ENCODE measurements at regions not wholly inside any gene's neighbourhood (a gene's known extent, or its start where the extent isn't known, plus 50 kb on each side); places are given as distances from the start of the nearest gene placed in this dataset.

DNA sequence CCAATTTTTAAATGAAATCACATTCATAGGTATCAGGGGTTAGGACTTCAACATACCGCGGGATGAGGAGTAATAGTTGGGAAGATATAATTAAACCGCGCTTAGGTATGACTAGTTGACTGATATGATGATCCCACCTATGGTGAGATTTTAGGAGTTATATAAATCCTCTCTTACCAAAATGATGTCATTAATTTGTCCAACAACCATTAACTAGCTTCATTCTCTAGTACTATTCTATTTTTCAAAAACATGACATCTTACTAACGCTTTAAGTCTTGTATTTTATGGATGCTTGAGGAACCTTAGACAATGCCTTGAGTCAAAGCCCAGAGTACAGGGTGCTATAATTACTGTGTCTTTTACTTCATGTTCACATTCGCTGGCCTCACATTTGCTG lies 59.6 kb upstream of the PIK3R1 start:
- no peaks in the 10 kb centered on the region for H3K9me3 Mint-ChIP-seq
- peaks cover 12% of the 10 kb centered on the region for H3K4me1 Mint-ChIP-seq
- TF ChIP-seq, protein P1, sequence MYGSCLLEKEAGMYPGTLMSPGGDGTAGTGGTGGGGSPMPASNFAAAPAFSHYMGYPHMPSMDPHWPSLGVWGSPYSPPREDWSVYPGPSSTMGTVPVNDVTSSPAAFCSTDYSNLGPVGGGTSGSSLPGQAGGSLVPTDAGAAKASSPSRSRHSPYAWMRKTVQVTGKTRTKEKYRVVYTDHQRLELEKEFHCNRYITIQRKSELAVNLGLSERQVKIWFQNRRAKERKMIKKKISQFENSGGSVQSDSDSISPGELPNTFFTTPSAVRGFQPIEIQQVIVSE (CRISPR knock-in tag; IDR thresholded peaks at IDR 0.05; ENCODE audit: borderline replicate concordance) = no peak
- TF ChIP-seq CBFB (CRISPR knock-in tag; IDR thresholded peaks at IDR 0.05; ENCODE audit: low read depth) (no peak), NFATC4 (CRISPR knock-in tag; IDR thresholded peaks at IDR 0.05) (no peak), TEAD1 (CRISPR knock-in tag; IDR thresholded peaks at IDR 0.05) (no peak), NFYB (CRISPR knock-in tag; conservative IDR thresholded peaks at IDR 0.05; ENCODE audit: low read depth) (no peak), HMGA2 (CRISPR knock-in tag; IDR thresholded peaks at IDR 0.05) (no peak), ZBTB21 (CRISPR knock-in tag; IDR thresholded peaks at IDR 0.05; ENCODE audit: borderline replicate concordance) (no peak), ZNF219 (CRISPR knock-in tag; IDR thresholded peaks at IDR 0.05; ENCODE audit: borderline replicate concordance) (no peak), JUN (CRISPR knock-in tag; IDR thresholded peaks at IDR 0.05) (no peak)
- TF ChIP-seq, protein P2, sequence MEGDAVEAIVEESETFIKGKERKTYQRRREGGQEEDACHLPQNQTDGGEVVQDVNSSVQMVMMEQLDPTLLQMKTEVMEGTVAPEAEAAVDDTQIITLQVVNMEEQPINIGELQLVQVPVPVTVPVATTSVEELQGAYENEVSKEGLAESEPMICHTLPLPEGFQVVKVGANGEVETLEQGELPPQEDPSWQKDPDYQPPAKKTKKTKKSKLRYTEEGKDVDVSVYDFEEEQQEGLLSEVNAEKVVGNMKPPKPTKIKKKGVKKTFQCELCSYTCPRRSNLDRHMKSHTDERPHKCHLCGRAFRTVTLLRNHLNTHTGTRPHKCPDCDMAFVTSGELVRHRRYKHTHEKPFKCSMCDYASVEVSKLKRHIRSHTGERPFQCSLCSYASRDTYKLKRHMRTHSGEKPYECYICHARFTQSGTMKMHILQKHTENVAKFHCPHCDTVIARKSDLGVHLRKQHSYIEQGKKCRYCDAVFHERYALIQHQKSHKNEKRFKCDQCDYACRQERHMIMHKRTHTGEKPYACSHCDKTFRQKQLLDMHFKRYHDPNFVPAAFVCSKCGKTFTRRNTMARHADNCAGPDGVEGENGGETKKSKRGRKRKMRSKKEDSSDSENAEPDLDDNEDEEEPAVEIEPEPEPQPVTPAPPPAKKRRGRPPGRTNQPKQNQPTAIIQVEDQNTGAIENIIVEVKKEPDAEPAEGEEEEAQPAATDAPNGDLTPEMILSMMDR (IDR thresholded peaks at IDR 0.05) = no peak
- TF ChIP-seq, protein P3, sequence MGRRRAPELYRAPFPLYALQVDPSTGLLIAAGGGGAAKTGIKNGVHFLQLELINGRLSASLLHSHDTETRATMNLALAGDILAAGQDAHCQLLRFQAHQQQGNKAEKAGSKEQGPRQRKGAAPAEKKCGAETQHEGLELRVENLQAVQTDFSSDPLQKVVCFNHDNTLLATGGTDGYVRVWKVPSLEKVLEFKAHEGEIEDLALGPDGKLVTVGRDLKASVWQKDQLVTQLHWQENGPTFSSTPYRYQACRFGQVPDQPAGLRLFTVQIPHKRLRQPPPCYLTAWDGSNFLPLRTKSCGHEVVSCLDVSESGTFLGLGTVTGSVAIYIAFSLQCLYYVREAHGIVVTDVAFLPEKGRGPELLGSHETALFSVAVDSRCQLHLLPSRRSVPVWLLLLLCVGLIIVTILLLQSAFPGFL (CRISPR knock-in tag; IDR thresholded peaks at IDR 0.05; ENCODE audit: borderline replicate concordance) = no peak
- TF ChIP-seq, protein P4, sequence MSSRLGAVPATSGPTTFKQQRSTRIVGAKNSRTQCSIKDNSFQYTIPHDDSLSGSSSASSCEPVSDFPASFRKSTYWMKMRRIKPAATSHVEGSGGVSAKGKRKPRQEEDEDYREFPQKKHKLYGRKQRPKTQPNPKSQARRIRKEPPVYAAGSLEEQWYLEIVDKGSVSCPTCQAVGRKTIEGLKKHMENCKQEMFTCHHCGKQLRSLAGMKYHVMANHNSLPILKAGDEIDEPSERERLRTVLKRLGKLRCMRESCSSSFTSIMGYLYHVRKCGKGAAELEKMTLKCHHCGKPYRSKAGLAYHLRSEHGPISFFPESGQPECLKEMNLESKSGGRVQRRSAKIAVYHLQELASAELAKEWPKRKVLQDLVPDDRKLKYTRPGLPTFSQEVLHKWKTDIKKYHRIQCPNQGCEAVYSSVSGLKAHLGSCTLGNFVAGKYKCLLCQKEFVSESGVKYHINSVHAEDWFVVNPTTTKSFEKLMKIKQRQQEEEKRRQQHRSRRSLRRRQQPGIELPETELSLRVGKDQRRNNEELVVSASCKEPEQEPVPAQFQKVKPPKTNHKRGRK (CRISPR knock-in tag; IDR thresholded peaks at IDR 0.05; ENCODE audit: borderline replicate concordance) = no peak
- TF ChIP-seq, protein P5, sequence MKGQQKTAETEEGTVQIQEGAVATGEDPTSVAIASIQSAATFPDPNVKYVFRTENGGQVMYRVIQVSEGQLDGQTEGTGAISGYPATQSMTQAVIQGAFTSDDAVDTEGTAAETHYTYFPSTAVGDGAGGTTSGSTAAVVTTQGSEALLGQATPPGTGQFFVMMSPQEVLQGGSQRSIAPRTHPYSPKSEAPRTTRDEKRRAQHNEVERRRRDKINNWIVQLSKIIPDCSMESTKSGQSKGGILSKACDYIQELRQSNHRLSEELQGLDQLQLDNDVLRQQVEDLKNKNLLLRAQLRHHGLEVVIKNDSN (CRISPR knock-in tag; IDR thresholded peaks at IDR 0.05) = no peak
- TF ChIP-seq, protein P6, sequence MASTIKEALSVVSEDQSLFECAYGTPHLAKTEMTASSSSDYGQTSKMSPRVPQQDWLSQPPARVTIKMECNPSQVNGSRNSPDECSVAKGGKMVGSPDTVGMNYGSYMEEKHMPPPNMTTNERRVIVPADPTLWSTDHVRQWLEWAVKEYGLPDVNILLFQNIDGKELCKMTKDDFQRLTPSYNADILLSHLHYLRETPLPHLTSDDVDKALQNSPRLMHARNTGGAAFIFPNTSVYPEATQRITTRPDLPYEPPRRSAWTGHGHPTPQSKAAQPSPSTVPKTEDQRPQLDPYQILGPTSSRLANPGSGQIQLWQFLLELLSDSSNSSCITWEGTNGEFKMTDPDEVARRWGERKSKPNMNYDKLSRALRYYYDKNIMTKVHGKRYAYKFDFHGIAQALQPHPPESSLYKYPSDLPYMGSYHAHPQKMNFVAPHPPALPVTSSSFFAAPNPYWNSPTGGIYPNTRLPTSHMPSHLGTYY (CRISPR knock-in tag; IDR thresholded peaks at IDR 0.05) = no peak
- TF ChIP-seq, protein P7, sequence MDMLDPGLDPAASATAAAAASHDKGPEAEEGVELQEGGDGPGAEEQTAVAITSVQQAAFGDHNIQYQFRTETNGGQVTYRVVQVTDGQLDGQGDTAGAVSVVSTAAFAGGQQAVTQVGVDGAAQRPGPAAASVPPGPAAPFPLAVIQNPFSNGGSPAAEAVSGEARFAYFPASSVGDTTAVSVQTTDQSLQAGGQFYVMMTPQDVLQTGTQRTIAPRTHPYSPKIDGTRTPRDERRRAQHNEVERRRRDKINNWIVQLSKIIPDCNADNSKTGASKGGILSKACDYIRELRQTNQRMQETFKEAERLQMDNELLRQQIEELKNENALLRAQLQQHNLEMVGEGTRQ (CRISPR knock-in tag; IDR thresholded peaks at IDR 0.05) = no peak
- TF ChIP-seq, protein P8, sequence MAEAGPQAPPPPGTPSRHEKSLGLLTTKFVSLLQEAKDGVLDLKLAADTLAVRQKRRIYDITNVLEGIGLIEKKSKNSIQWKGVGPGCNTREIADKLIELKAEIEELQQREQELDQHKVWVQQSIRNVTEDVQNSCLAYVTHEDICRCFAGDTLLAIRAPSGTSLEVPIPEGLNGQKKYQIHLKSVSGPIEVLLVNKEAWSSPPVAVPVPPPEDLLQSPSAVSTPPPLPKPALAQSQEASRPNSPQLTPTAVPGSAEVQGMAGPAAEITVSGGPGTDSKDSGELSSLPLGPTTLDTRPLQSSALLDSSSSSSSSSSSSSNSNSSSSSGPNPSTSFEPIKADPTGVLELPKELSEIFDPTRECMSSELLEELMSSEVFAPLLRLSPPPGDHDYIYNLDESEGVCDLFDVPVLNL (CRISPR knock-in tag; IDR thresholded peaks at IDR 0.05; ENCODE audit: borderline replicate concordance, low read depth) = no peak
- no peak overlapping the region for H3K27ac Mint-ChIP-seq
- H3K4me3 Mint-ChIP-seq = no peak overlapping the region
- H3K36me3 Mint-ChIP-seq = no peaks in the 10 kb centered on the region
- no peak for DNase-seq (ENCODE audit: low spot score)
- ChIA-PET POLR2A (no interaction called here), CTCF (no interaction called here)
- no peak for ATAC-seq
- H3K27me3 Mint-ChIP-seq (ENCODE audit: low read depth) = no peaks in the 10 kb centered on the region

Data from WTC11 (cell line).